Uterus (tissue), 2 donors: ENCODE measurements at regions not wholly inside any gene's neighbourhood (a gene's known extent, or its start where the extent isn't known, plus 50 kb on each side); places are given as distances from the start of the nearest gene placed in this dataset.

Source experiments
- CTCF ChIP-seq, 4 experiments: fragments of 200-600 bp in 2 of 4; fragments of 450-650 bp in 2 of 4; sonication (generic) in 2 of 4; IDR thresholded peaks; one replicate each; pipeline ENCODE4 v1.5.1; 2016 to 2019; ENCODE audit warnings: antibody characterized with exemption in 4 of 4, mild to moderate bottlenecking in 2 of 4, moderate library complexity in 1 of 4
- POLR2A ChIP-seq, 2 donors: fragments of 450-650 bp; IDR thresholded peaks; one replicate each; pipeline ENCODE4 v1.6.1; 2016; ENCODE audit warnings: antibody characterized with exemption in 2 of 2, mild to moderate bottlenecking in 1 of 2, moderate library complexity in 1 of 2

GRCh38 chr4:85165808-85166207 is 199.3 kb upstream of the WDFY3 start:
- TF ChIP-seq CTCF (IDR thresholded peaks at IDR 0.05) = no peak
- no peak for TF ChIP-seq POLR2A (IDR thresholded peaks at IDR 0.05)
